HEK293 (cell line): ENCODE measurements at regions not wholly inside any gene's neighbourhood (a gene's known extent, or its start where the extent isn't known, plus 50 kb on each side); places are given as distances from the start of the nearest gene placed in this dataset.

Experiments
- BCL11A ChIP-seq: fragments of 450-650 bp; formaldehyde crosslinking; IDR thresholded peaks from 2 replicates; pipeline ENCODE4 v1.5.1; 2016; ENCODE audit warnings: low read depth, missing biosample characterization, missing genetic modification characterization
- KLF10 ChIP-seq: fragments of 450-650 bp; IDR thresholded peaks from 2 replicates; pipeline ENCODE4 v1.5.1; 2018; ENCODE audit warnings: missing biosample characterization, mild to moderate bottlenecking, missing genetic modification characterization
- MEIS1 ChIP-seq: sonication (generic); formaldehyde crosslinking; IDR thresholded peaks from 2 replicates; pipeline ENCODE4 v1.8.1; 2022; ENCODE audit warnings: missing genetic modification reagents, mild to moderate bottlenecking, borderline replicate concordance
- MYNN ChIP-seq: fragments of 450-650 bp; formaldehyde crosslinking; IDR thresholded peaks from 2 replicates; pipeline ENCODE4 v1.5.1; 2016; ENCODE audit warnings: missing biosample characterization, missing genetic modification characterization, borderline replicate concordance
- TCF7L2 ChIP-seq: IDR thresholded peaks from 2 replicates; pipeline ENCODE4 v1.6.1; 2011; ENCODE audit warnings: low read depth, mild to moderate bottlenecking, inconsistent platforms, low read length, moderate library complexity, borderline replicate concordance
- ZBTB8A ChIP-seq: fragments of 450-650 bp; formaldehyde crosslinking; IDR thresholded peaks from 2 replicates; pipeline ENCODE4 v1.5.1; 2016; ENCODE audit warnings: missing biosample characterization, missing genetic modification characterization
- ZNF175 ChIP-seq: fragments of 450-650 bp; formaldehyde crosslinking; IDR thresholded peaks from 2 replicates; pipeline ENCODE4 v1.5.1; 2016; ENCODE audit warnings: missing biosample characterization, missing genetic modification characterization
- ZNF423 ChIP-seq: fragments of 450-650 bp; formaldehyde crosslinking; IDR thresholded peaks from 2 replicates; pipeline ENCODE4 v1.5.1; 2016; ENCODE audit warnings: missing biosample characterization, missing genetic modification characterization
- ZNF596 ChIP-seq: fragments of 450-650 bp; IDR thresholded peaks from 2 replicates; pipeline ENCODE4 v1.5.0; 2018; ENCODE audit warnings: missing biosample characterization, mild to moderate bottlenecking, missing genetic modification characterization, moderate library complexity
- ZNF768 ChIP-seq: fragments of 450-650 bp; formaldehyde crosslinking; IDR thresholded peaks from 2 replicates; pipeline ENCODE4 v1.5.1; 2018; ENCODE audit warnings: missing biosample characterization, mild to moderate bottlenecking, missing genetic modification characterization
- TF ChIP-seq, protein P1 (sequence below): fragments of 450-650 bp; formaldehyde crosslinking; IDR thresholded peaks from 2 replicates; pipeline ENCODE4 v1.5.1; 2016; ENCODE audit warnings: missing biosample characterization, missing genetic modification characterization
- TF ChIP-seq, protein P2 (sequence below): fragments of 450-650 bp; formaldehyde crosslinking; IDR thresholded peaks from 2 replicates; pipeline ENCODE4 v1.5.1; 2016; ENCODE audit warnings: missing biosample characterization, missing genetic modification characterization

DNA sequence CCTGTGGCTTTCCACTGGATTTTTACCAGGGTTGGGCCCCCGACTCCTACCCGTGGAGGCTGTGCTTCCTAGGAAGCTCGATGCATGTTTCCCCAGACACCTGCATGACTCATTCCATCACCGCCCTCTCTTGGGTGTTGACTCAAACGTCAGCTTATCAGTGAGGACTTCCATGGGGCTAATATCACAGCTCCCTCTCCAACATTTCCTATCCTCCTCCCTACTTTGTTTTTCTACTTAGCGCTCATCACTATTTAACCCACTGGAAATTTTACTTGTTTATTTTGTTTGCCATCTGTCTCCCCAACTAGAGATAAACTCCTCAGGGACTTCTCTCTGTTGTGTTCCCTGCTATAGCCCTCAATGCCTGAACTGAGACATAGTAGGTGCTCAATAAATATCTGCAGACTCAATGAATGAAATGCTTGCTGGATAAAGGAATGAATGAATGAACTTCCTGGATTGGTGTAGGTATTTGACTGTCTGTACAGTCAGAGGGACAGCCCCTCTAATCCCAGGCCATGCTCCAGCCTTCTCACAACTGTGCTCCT lies 55.9 kb upstream of the EPCAM start:
- TF ChIP-seq, protein P1, sequence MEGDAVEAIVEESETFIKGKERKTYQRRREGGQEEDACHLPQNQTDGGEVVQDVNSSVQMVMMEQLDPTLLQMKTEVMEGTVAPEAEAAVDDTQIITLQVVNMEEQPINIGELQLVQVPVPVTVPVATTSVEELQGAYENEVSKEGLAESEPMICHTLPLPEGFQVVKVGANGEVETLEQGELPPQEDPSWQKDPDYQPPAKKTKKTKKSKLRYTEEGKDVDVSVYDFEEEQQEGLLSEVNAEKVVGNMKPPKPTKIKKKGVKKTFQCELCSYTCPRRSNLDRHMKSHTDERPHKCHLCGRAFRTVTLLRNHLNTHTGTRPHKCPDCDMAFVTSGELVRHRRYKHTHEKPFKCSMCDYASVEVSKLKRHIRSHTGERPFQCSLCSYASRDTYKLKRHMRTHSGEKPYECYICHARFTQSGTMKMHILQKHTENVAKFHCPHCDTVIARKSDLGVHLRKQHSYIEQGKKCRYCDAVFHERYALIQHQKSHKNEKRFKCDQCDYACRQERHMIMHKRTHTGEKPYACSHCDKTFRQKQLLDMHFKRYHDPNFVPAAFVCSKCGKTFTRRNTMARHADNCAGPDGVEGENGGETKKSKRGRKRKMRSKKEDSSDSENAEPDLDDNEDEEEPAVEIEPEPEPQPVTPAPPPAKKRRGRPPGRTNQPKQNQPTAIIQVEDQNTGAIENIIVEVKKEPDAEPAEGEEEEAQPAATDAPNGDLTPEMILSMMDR (tag by site-specific recombination), result no peak
- TF ChIP-seq, protein P2, sequence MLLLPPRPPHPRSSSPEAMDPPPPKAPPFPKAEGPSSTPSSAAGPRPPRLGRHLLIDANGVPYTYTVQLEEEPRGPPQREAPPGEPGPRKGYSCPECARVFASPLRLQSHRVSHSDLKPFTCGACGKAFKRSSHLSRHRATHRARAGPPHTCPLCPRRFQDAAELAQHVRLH (tag by site-specific recombination), result no peak
- TF ChIP-seq BCL11A (tag by site-specific recombination) (no peak), ZNF768 (tag by site-specific recombination) (no peak), ZNF175 (tag by site-specific recombination) (no peak), KLF10 (tag by site-specific recombination) (no peak), ZBTB8A (tag by site-specific recombination) (0 out of 2 replicates have a peak, but pooled peaks have one; percentile 35), MYNN (tag by site-specific recombination) (no peak), TCF7L2 (no peak), ZNF423 (tag by site-specific recombination) (no peak), MEIS1 (CRISPR knock-in tag) (no peak), ZNF596 (no peak)
